ENCODE measurements at regions not wholly inside any gene's neighbourhood (a gene's known extent, or its start where the extent isn't known, plus 50 kb on each side); places are given as distances from the start of the nearest gene placed in this dataset.

GRCh38 chr2:166803373-166804000 is 84.8 kb upstream of the XIRP2 start:
- no peak for TF ChIP-seq CTCF (IDR thresholded peaks at IDR 0.05; ENCODE audit: low read depth, low read length)
- ChIA-PET POLR2A (interaction anchor here (0.6 kb wide), 1 partner anchor 426 kb away, joined by 3 read pairs; no protein-coding TSS in a partner anchor), CTCF (interaction anchor here (1.2 kb wide), 1 partner anchor 62 kb away, joined by 3 read pairs; no protein-coding TSS in a partner anchor)
- Histone ChIP-seq H3K4me3 (ENCODE audit: low read depth, low read length) (no peak overlapping the region), H3K9me3 (ENCODE audit: control insufficient read depth, insufficient read depth, low read length) (0 out of 2 replicates have a peak, but pooled peaks cover 2% of the 10 kb centered on the region), H3K27ac (ENCODE audit: low read depth, low read length) (peak overlapping the region; percentile 54), H3K27me3 (ENCODE audit: control insufficient read depth, insufficient read depth, low read length) (no peaks in the 10 kb centered on the region)
- DNase-seq (ENCODE audit: low read depth, low spot score), result peak; percentile 0

- Histone ChIP-seq H3K4me3 (ENCODE audit: low read depth, low read length) (no peak overlapping the region), H3K27ac (ENCODE audit: low read depth, low read length) (no peak overlapping the region), H3K9me3 (ENCODE audit: control insufficient read depth, insufficient read depth, low read length) (0 out of 2 replicates have a peak, but pooled peaks cover 2% of the 10 kb centered on the region), H3K27me3 (ENCODE audit: control insufficient read depth, insufficient read depth, low read length) (no peaks in the 10 kb centered on the region)
- CTCF ChIA-PET, result interaction anchor here (1.2 kb wide), 1 partner anchor 63 kb away, joined by 3 read pairs; no protein-coding TSS in a partner anchor
- DNase-seq (ENCODE audit: low read depth, low spot score), result no peak
- POLR2A ChIA-PET, result no interaction called here
- no peak for TF ChIP-seq CTCF (IDR thresholded peaks at IDR 0.05; ENCODE audit: low read depth, low read length)
Measured at GRCh38 chr2:166802475-166802874, 85.8 kb upstream of the XIRP2 start.

GRCh38 chr2:166792808-166793207 is 95.5 kb upstream of the XIRP2 start:
- POLR2A ChIA-PET, result no interaction called here
- Histone ChIP-seq H3K4me3 (ENCODE audit: low read depth, low read length) (no peak overlapping the region), H3K27ac (ENCODE audit: low read depth, low read length) (no peak overlapping the region), H3K27me3 (ENCODE audit: control insufficient read depth, insufficient read depth, low read length) (no peaks in the 10 kb centered on the region), H3K9me3 (ENCODE audit: control insufficient read depth, insufficient read depth, low read length) (no peaks in the 10 kb centered on the region)
- CTCF ChIA-PET, result no interaction called here
- DNase-seq (ENCODE audit: low read depth, low spot score), result no peak
- TF ChIP-seq CTCF (IDR thresholded peaks at IDR 0.05; ENCODE audit: low read depth, low read length), result no peak

- Histone ChIP-seq H3K27ac (ENCODE audit: low read depth, low read length) (no peak overlapping the region), H3K9me3 (ENCODE audit: control insufficient read depth, insufficient read depth, low read length) (no peaks in the 10 kb centered on the region), H3K4me3 (ENCODE audit: low read depth, low read length) (no peak overlapping the region), H3K27me3 (ENCODE audit: control insufficient read depth, insufficient read depth, low read length) (no peaks in the 10 kb centered on the region)
- ChIA-PET CTCF (no interaction called here), POLR2A (no interaction called here)
- TF ChIP-seq CTCF (IDR thresholded peaks at IDR 0.05; ENCODE audit: low read depth, low read length), result no peak
- no peak for DNase-seq (ENCODE audit: low read depth, low spot score)
Measured at GRCh38 chr2:166786707-166787106, 101.6 kb upstream of the XIRP2 start.

GRCh38 chr2:166784296-166784946 is 103.9 kb upstream of the XIRP2 start:
- Histone ChIP-seq H3K27me3 (ENCODE audit: control insufficient read depth, insufficient read depth, low read length) (no peaks in the 10 kb centered on the region), H3K27ac (ENCODE audit: low read depth, low read length) (no peak overlapping the region), H3K9me3 (ENCODE audit: control insufficient read depth, insufficient read depth, low read length) (no peaks in the 10 kb centered on the region), H3K4me3 (ENCODE audit: low read depth, low read length) (no peak overlapping the region)
- no peak for DNase-seq (ENCODE audit: low read depth, low spot score)
- ChIA-PET CTCF (no interaction called here), POLR2A (no interaction called here)
- no peak for TF ChIP-seq CTCF (IDR thresholded peaks at IDR 0.05; ENCODE audit: low read depth, low read length)

Data from AG04450 (cell line).